DMS53 treated with DMSO at 0.1 percent for 48 hours (cell line): ENCODE measurements at regions not wholly inside any gene's neighbourhood (a gene's known extent, or its start where the extent isn't known, plus 50 kb on each side); places are given as distances from the start of the nearest gene placed in this dataset.
"Not testable (repeated sequence)": the region's sequence is repeated elsewhere in the genome, so short reads cannot be mapped to it uniquely, and the experiment has no call there.

Experiments used
- DNase-seq: peaks from one replicate; lab custom pipeline; 2025; ENCODE audit not compliant: unreplicated experiment; lab: John Stamatoyannopoulos, UW

DNA sequence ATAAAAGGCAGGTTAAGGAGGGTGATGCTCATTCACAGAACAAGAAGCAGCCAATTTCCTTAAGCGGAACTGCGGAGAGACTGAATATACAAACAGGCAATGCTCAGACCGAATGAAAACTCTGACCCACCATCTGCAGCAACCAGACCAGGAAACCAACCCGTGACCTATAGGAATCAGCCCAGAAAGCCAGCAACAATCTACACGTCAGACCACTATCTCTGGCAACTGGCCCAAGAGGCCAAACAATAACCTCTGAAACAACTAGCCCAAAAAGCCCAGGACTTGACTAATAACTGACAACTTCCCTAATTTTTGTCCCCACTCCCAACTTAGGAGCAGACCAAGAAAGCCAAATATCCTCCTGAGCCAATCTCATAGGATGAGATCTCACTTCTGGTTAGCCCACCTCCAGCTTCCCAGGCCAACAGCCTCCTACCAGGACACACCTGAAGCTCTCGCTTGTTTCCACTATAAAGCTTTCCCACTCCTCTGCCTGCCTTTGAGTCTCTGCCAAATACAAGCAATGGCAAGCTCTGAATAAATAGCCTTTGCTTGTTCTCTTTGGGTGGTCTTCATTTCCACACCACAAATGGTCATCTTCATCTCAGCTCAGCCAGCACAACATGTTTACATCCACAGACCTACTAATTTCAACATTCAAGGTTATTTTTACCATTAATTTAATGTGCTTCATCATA, 168.5 kb downstream of the HSD17B3 start:
- DNase-seq, result no peak

DNA sequence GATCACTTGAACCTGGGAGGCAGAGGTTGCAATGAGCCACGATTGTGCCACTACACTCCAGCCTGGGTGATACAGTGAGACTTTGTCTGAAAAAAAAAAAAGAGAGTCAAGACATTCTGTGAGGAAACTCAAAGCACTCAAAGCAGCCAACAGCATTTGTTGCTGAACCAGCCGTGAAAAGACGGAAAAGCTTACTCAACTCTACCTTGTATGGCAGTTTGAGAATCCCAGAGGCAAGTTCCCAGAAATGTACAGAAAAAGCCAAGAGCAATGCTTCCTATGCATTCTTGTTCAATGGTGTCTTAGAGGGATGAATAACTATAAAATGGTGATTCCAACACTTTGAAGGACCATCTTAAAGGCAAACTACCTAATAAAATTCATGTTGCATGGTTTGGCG, 170.2 kb downstream of the HSD17B3 start:
- DNase-seq, result no peak

DNA sequence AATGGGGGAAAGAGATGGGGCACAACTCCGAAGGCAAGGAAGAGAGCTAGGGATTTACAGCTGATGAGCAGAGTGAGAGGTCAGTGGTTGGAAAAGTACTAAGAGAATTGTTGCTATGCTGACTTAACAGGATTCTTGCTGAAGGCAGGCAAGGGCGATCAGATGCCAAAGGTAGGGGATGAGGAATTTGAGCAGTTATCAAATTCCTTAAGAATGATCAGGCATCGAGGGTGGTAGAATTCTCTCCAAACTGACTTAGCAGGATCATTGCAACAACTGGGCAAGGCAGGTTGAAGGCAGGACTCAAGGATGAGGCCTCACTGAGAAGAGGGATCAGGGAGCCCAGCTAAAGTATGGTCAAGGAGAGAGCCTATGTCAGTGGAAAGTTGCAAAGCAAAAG, 171.0 kb downstream of the HSD17B3 start:
- no peak for DNase-seq

DNA sequence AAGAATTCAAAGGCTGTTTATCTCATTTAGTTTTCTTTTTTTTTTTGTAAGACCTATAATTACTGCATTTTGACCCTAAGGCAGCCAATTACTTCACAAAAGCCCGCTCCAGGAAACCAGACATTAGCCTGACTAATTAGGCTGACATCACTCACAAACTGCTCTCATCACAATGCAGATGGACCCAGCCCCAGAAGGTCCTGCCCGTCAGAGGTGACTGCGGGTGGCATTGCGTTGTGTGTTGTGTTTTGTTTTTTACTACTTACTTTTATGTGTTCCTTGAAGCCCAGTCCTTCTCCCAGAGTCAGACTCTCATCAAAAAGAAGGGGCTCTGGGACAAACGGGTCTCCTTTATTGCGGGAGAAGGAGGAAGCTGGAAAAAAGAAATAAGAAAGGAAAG, 172.2 kb downstream of the HSD17B3 start:
- DNase-seq, result no peak

DNA sequence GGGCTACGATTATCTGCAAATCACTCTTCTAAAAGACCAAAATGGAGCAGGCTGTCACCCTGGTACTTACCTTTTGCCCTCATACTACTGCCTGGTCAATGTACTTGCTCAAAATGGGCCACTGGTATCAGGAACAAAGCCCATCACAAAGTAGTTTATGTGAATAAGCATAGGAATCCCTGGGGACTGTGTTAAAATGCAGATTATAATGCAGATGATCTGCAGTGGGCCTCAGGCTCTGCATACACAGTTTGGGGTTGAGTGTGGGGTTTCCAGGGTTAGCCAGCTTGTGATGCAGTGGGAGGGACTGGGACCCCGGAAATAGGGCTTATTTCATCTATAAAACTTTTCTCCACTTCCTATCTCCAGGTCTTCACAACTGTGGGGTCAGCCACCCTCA, 173.1 kb downstream of the HSD17B3 start:
- no peak for DNase-seq

DNA sequence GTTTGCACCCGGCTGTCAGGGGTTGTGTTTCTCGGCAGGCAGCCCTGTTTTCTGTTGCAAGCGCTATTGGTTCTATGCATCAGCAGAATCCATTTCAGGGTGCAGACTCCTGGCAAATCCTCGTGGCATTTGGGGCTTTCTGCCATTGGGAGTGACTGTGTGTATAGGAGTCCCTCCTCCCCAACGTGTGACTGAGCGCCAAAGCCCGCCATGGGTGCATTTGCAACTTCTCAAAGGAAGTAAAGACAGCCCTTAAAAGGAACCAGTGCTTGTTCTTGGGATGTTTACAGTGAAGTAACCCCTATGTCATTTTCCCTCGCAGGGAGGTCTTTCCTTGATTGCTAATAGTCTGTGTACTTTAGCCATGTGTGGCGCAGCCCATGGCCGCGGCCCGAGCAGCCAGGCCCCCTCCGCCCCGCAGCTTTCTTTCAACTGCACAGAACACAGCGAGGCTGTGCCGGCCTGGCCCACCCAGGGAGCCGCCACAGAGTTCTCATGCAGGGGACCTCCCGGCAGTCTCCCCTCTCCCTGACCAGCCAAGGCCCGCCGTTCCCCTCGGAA, 175.6 kb downstream of the HSD17B3 start:
- no peak for DNase-seq

DNA sequence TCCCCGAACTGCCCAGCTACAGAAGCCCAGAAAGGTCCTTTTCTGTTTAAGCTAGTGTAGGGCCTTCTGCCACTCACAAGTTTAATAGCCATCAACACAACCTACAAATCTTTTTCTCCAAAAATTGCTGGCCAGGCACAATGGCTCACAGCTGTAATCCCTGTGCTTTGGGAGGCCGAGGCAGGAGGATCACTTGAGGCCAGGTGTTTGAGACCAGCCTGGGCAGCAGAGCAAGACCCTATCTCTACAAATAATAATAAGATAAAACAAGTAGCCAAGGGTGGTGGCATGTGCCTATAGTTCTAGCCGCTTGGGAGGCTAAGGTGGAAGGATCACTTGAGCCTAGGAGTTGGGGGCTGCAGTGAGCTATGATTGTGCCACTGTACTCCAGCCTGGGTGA, 176.4 kb downstream of the HSD17B3 start:
- DNase-seq, result no peak

DNA sequence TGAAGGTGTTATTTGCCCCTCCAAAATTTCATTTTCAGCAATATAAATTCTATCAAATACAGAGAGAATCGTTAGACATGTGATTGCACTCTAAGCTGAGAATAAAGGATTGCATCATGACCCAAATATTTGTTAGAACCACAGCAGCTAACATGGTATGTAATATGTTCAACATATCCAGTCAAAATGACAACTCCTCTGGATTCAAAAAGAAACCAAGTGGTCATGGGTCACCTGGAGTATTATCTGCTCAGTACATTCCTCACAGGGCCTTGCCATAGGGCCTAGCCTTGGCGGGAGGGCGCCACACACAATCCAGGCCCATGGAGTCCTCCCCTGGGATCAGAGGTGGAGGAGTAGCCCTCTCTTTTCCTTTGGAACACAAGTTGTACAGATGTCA, 179.2 kb downstream of the HSD17B3 start:
- DNase-seq, result no peak

DNA sequence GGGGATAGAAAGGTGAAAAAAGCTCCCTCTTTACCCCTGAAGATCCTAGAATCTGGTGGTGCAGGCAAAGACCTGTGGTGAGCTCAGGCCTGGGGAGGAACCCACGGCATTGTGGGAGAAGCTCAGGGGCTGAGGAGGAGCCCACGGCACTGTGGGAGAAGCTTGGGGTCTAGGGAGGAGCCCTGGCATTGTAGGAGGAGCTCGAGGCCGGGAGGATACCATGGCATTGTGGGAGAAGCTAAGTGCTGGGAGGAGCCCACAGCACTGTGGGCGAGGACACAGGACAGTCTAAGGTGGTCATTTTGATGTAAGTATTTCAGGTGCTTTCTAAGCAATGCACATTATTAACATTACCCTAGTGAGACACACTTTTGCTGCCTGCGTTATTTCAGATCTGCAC, 179.7 kb downstream of the HSD17B3 start:
- no peak for DNase-seq

DNA sequence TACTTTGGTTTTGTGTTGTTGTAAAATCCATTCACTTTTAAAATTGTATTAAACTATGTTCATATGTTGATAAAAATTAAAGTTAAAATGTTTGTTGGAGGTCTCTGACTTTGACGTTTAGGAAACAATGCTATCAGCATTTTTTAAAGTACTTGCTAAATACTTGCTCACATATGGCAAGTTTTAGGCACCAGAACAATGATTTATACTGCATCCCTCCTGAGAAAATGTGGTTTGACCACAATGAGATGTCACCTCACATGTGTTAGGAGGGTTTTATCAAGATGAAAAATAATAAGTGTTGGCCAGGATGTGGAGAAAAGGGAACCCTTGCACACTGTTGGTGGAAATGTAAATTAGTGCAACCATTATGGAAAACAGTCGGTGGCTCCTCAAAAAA, 180.8 kb downstream of the HSD17B3 start:
- DNase-seq, result no peak

DNA sequence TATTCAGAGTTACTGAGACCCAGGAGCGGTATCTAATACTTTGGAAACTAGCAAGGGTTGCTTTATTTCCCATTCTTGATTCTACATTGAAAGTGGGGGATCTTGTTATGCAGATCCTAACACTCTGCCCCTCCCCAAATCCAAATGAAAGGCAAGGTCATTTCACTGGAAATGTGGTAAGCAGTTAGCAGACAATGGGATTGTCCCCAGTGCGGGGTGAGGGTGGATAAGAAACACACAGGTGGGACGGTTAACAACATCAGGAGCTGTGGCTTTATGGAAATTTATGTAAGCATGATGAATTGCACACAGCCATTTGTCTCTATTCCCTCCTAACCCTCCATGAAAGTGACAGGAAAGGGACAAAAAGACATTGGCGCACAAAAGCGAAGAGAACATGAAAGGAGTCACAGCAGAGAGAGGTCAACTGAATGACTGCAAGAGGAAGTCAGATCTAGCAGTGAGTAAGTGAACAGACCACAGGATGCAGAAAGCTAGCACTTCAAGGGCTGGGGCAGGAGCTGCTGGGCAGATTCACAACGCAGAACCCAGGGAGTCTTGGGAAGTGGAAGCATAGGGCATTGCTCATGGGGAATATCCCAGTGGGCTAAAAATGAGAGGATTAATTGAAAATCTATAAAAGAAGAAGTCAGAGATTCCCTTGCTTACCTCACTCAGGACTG, 184.4 kb downstream of the HSD17B3 start:
- DNase-seq, result no peak

DNA sequence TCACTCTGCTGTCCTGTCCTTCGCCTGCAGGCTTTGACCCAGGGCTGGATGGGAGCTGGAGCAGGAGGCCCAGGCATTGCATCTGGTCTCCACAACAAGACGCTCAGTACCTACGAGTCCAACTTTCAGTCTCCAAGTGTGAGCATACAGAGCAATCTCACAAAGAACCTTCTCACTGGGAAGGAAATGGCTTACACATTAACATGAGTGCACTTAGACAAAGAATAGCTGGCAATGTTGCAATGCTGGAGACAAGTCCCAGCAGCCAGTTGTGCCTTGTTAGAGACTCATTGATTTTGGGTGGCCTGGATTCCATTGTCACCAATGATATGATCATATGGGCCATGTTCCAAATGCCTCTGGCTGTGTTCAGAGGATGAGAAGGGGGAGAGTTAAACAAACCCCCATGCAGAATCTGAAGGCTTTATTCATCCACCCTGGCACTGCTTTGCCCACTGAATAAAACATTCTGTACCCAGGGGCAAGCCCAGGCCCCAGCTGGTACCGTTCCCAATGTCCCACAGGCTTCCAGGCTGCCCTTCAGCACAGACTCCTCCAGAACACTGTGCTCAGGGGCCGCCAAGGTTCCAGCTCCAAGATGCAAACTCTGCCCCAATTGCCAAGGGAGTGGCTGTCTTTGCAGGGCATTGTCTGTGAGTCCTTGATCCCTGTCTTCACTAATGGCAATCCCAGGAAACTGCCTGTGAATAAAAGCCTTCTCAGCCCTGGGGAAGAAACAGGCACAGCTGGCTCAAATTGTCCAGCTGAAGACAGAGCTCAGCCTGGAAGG, 185.5 kb downstream of the HSD17B3 start:
- no peak for DNase-seq

DNA sequence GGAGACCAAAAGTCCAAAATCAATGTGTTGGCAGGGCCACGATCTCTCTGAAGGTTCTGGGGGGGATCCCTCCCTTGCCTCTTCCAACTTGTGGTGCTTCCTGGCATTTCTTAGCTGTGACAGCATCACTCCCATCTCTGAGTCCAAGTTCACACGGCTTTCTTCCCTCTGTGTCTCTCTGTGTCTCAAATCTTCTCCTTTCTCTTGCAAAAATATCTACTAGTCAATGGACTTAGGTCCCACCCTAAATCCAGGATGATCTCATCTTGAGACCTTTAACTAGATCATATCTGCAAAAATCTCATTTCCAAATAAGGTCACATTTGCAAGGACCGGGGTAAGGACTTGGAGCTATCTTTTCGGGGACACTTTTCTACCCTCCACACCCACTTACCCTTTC, 186.1 kb downstream of the HSD17B3 start:
- DNase-seq, result no peak

DNA sequence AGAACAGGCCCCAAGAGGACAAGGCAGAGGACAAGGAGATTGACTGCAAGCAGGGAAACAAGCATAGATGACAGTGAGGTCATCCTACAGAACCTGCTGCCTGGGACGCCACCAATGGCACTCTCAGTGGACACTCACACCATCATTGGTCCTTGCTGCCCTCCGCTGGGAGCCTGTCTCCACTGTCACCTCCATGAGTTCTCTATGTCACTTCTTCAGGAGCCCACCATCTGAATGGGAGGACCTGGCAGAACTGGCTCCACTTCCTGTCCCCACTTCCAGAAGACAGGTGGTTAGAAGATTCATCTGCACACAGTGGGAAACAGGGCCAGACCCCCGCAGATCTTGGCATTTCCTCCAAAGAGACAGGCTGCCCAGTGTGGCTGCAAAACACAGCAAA, 188.9 kb downstream of the HSD17B3 start:
- no peak for DNase-seq

DNA sequence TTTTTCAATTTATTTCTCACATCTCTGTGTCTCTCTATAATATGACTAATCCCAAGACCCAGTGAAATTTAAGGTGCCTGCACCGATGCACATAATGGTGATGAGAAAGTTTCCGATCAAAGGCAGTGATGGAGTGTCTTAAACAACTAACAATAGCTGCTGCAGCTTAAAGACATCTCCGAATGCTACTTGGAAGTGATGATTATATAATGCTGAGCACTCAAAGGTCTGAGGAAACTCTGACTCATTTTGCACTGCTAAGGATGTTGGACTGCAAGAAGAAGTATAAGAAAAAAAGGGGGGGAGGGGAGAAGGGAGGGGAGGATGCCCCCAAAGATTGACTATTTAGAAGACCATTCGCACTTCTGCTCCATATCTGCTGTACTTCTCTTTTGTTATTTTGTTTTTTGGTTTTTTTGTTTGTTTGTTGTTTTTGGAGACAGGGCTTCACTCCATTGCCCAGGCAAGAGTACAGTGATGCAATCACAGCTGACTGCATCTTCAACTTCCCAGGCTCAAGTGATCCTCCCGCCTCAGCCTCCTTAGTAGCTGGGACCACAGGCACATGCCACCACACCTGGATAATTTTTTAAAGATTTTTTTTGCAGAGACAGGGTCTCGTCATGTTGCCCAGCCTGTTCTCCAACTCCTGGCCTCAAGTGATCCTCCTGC, 192.2 kb downstream of the HSD17B3 start:
- DNase-seq, result no peak

DNA sequence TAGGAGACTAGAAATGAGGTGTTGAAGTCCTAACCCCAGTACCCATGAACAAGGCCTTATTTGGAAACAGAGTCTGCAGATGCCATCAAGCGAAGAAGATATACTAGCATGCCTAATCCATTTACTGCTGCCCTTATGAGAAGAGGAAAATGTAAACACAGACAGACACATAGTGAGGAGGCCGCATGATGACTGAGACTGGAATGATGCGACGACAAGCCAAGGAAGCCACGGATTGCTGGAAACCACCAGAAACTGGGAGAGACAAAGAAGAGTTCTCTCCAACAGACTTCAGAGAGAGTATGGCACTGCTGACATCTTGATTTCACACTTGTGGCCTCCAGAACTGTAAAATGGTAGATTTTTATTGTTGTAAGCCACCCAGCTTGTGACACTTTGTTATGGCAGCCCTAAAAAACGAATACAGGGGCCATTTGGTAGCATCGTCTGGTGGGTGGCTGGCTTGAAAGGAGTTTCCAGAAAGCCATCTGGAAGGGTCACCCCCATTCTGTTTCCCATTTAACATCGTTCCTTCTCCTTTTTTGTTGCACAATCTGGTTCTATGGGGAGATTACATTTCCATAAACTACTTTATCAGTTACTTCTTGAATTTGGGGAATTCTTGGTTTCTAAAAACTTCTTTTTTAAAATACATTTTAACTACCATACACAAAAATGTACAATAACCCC, 193.1 kb downstream of the HSD17B3 start:
- no peak for DNase-seq

DNA sequence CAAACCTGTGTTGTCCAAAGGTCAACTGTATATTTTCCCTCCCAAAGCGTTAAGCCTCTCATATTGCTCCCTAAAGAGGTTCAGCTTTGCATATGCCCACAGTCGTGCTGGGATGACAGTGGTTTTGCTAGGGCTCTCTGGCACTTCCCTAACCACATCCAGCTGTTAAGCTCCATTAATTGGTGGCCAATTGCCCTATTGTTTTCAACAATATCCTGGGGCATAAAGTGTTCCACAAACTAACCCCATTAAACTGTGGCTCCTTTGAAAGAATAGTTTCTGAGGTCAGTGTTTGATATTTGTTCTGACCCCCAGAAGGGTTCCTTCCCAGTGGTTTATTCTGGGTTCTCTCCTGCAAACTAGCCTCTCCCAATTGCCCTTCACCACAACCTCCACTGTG, 194.5 kb downstream of the HSD17B3 start:
- DNase-seq, result no peak

DNA sequence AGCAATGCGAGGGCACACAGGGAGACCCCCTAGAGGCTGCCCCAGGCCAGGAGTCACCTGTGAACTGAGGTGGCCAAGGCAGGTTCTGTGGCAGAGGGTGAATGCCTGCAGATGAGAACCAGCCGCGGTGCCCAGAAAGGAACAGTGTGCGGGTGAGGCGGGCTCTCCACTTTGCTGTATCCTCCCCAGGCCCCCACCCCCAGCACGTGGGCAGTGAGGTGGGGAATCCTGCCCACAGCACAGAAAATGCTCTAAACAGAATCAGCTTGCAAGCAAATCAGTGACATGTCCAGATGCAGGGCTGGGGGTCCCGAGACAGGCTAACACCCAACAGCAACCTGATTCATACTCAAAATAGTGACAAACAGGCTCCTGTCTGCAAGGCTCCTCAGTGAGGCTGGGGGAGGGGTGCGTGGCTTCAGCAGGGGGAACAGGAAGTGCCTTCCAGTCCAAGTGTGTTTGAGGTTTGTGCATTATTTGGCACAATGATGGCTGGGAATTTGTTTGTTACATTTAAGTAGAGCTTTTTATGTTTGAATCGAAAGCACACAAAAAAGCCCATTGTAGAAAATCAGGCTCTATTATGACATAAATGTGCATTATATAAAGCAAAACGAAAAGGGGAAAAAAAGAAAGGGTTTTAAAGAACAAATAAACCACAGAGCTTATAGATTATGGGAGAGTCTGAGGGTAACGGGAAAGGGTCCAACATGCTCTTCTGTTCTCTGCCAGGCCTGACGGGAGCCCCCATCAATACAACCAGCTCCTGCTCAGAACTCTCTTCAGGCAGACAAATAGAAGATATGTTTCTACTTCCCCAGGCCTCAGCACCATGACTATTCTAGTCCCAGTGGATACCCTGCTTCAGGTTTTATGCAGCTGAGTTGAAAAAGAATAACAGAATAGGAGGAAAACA, 201.3 kb downstream of the HSD17B3 start:
- no peak for DNase-seq

DNA sequence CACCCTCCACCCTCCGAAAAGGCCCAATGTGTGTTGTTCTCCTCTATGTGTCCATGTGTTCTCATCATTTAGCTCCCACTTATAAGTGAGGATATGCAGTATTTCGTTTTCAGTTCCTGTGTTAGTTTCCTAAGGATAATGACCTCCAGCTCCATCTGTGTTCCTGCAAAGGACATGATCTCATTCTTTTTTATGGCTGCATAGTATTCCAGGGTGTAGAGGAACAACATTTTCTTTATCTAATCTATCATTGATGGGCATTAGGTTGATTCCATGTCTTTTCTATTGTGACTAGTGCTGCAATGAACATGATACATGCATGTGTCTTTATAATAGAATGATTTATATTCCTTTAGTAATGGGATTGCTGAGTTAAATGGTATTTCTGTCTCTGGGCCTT, 211.3 kb downstream of the HSD17B3 start:
- DNase-seq, result not testable (repeated sequence)
